ENCODE measurements at regions not wholly inside any gene's neighbourhood (a gene's known extent, or its start where the extent isn't known, plus 50 kb on each side); places are given as distances from the start of the nearest gene placed in this dataset.

DNA sequence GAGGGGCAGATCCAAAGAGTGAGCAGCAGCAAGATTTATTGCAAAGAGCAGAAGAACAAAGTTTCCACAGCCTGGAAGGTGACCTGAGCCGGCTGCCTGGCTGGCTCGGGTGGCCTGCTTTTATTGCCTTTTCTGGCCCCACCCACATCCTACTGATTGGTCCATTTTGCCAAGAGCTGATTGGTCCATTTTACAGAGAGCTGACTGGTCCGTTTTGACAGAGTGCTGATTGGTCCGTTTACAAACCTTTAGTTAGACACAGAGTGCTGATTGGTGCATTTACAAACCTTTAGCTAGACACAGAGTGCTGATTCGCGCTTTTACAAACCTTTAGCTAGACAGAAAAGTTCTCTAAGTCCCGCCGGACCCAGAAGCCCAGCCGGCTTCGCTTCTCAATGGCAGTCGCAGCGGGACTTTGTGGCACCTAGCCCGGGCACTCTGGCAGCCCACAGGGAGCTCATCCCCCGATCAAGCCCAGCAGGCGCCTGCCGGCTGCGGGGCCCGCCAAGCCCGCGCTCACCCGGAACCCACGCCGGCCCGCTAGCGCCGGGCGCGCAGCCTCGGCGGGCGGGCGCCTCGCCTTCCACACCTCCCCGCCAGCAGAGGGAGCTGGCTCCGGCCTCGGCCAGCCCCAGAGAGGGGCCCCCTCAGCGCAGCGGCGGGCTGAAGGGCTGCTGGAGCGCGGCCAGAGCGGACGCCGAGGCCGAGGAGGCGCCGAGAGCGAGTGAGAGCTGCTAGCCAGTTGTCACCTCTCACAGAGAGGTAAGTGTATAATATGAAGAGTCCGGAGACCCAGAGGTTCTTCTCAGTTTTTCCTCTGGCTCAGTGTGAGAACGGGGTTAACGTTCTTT is 339.2 kb downstream of the CHL1 start:
- Mint-ChIP-seq H3K27ac (no peak overlapping the region), H3K36me3 (ENCODE audit: low read depth) (no peaks in the 10 kb centered on the region), H3K4me1 (no peaks in the 10 kb centered on the region), H3K27me3 (ENCODE audit: insufficient read depth) (peaks cover 16% of the 10 kb centered on the region), H3K4me3 (peak overlapping the region; percentile 64), H3K9me3 (peaks cover 13% of the 10 kb centered on the region)
- Histone ChIP-seq H3K4me3 (ENCODE audit: low read length) (no peak overlapping the region), H3K27me3 (ENCODE audit: control insufficient read depth, insufficient read depth, low read length, poor library complexity, severe bottlenecking) (no peaks in the 10 kb centered on the region), H3K4me1 (ENCODE audit: control insufficient read depth, insufficient read depth, low read length) (no peaks in the 10 kb centered on the region), H3K27ac (ENCODE audit: low read depth, low read length) (no peak overlapping the region), H3K36me3 (ENCODE audit: control insufficient read depth, insufficient read depth, low read length) (no peaks in the 10 kb centered on the region), H3K9ac (ENCODE audit: extremely low read depth, low read length, poor library complexity, severe bottlenecking) (no peak overlapping the region), H3K9me3 (ENCODE audit: control insufficient read depth, low read length) (peaks cover 73% of the 10 kb centered on the region)
- peak; percentile 87 for DNase-seq
- 87 to 93% methylated on average over 15 to 51 of the region's 51 CpGs for WGBS, 2 experiments (ENCODE audit: insufficient coverage in 1 of 2, insufficient read length in 1 of 2)
- TF ChIP-seq CTCF (conservative IDR thresholded peaks at IDR 0.05): peak; percentile 86

DNA sequence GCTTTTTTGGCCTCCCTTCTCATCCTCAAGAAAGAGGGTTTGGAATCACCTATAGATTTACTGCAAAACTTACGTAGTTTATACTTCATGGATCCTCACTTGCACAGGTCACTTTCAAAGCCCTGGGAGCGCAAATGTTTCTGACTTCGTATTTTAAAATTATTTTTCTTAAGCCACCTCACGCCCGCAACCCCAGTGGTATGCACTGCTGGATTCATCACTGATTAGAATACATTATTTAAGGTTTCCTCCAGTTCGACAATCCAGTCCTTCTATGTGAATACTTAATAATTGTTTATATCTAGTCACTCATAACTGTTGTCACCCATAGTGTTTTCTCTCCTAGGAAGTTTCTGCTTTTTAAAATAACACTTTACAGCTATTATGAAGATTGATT is 339.9 kb downstream of the CHL1 start:
- Histone ChIP-seq H3K9me3 (ENCODE audit: control insufficient read depth, low read length) (peaks cover 73% of the 10 kb centered on the region), H3K27ac (ENCODE audit: low read depth, low read length) (no peak overlapping the region), H3K4me1 (ENCODE audit: control insufficient read depth, insufficient read depth, low read length) (no peaks in the 10 kb centered on the region), H3K4me3 (ENCODE audit: low read length) (no peak overlapping the region), H3K27me3 (ENCODE audit: control insufficient read depth, insufficient read depth, low read length, poor library complexity, severe bottlenecking) (no peaks in the 10 kb centered on the region), H3K36me3 (ENCODE audit: control insufficient read depth, insufficient read depth, low read length) (no peaks in the 10 kb centered on the region), H3K9ac (ENCODE audit: extremely low read depth, low read length, poor library complexity, severe bottlenecking) (no peak overlapping the region)
- Mint-ChIP-seq H3K9me3 (peaks cover 13% of the 10 kb centered on the region), H3K36me3 (ENCODE audit: low read depth) (no peaks in the 10 kb centered on the region), H3K27ac (no peak overlapping the region), H3K4me1 (peaks cover 6% of the 10 kb centered on the region), H3K4me3 (peak overlapping the region; percentile 64), H3K27me3 (ENCODE audit: insufficient read depth) (peaks cover 16% of the 10 kb centered on the region)
- no peak for TF ChIP-seq CTCF (conservative IDR thresholded peaks at IDR 0.05)
- WGBS, 2 experiments (ENCODE audit: insufficient coverage in 1 of 2, insufficient read length in 1 of 2): 89 to 100% methylated on average over 1 to 6 of the region's 6 CpGs
- no peak for DNase-seq

- no peak for TF ChIP-seq CTCF (conservative IDR thresholded peaks at IDR 0.05)
- Histone ChIP-seq H3K4me3 (ENCODE audit: low read length) (no peak overlapping the region), H3K9me3 (ENCODE audit: control insufficient read depth, low read length) (peaks cover 88% of the 10 kb centered on the region), H3K27ac (ENCODE audit: low read depth, low read length) (no peak overlapping the region), H3K36me3 (ENCODE audit: control insufficient read depth, insufficient read depth, low read length) (no peaks in the 10 kb centered on the region), H3K27me3 (ENCODE audit: control insufficient read depth, insufficient read depth, low read length, poor library complexity, severe bottlenecking) (no peaks in the 10 kb centered on the region), H3K9ac (ENCODE audit: extremely low read depth, low read length, poor library complexity, severe bottlenecking) (no peak overlapping the region), H3K4me1 (ENCODE audit: control insufficient read depth, insufficient read depth, low read length) (no peaks in the 10 kb centered on the region)
- no peak overlapping the region for H3K4me3 Mint-ChIP-seq
- peaks cover 14% of the 10 kb centered on the region for H3K27me3 Mint-ChIP-seq (ENCODE audit: insufficient read depth)
- no peaks in the 10 kb centered on the region for H3K9me3 Mint-ChIP-seq
- H3K36me3 Mint-ChIP-seq (ENCODE audit: low read depth): no peaks in the 10 kb centered on the region
- WGBS, 2 experiments (ENCODE audit: insufficient coverage in 1 of 2, insufficient read length in 1 of 2): 79 to 87% methylated on average over 5 to 12 of the region's 12 CpGs
- peaks cover 11% of the 10 kb centered on the region for H3K4me1 Mint-ChIP-seq
- DNase-seq: no peak
- no peak overlapping the region for H3K27ac Mint-ChIP-seq
These were observed 344.7 kb downstream of the CHL1 start for GRCh38 chr3:541062-541801.
